Testis (tissue), 2 donors: ENCODE measurements at regions not wholly inside any gene's neighbourhood (a gene's known extent, or its start where the extent isn't known, plus 50 kb on each side); places are given as distances from the start of the nearest gene placed in this dataset.

Source experiments
- DNase-seq: peaks from one replicate; pipeline ENCODE4 v3.0.0-alpha.2; 2019
- H3K27ac ChIP-seq, 2 donors: fragments of 200-600 bp; sonication (generic); one replicate each; pipeline ENCODE4 v1.5.1; 2019
- H3K27me3 ChIP-seq: fragments of 200-600 bp; sonication (generic); one replicate; pipeline ENCODE4 v1.5.1; 2019
- H3K36me3 ChIP-seq: fragments of 200-600 bp; sonication (generic); one replicate; pipeline ENCODE4 v1.5.1; 2017; ENCODE audit warnings: low read depth; ENCODE audit errors: missing control alignments
- H3K4me1 ChIP-seq: fragments of 200-600 bp; sonication (generic); one replicate; pipeline ENCODE4 v1.5.1; 2019
- H3K4me3 ChIP-seq, 2 donors: fragments of 200-600 bp; sonication (generic); one replicate each; pipeline ENCODE4 v1.5.1; 2017 to 2019
- H3K9me3 ChIP-seq: fragments of 200-600 bp; sonication (generic); one replicate; pipeline ENCODE4 v1.5.1; 2017
- CTCF ChIP-seq, 3 experiments: fragments of 450-650 bp in 2 of 3; fragments of 200-600 bp in 1 of 3; sonication (generic) in 1 of 3; IDR thresholded peaks; one replicate each; pipeline ENCODE4 v1.5.1; 2016 to 2019; ENCODE audit warnings: antibody characterized with exemption in 3 of 3, mild to moderate bottlenecking in 2 of 3, moderate library complexity in 1 of 3
- POLR2A ChIP-seq: fragments of 450-650 bp; IDR thresholded peaks from one replicate; pipeline ENCODE4 v1.6.1; 2017; ENCODE audit warnings: antibody characterized with exemption, mild to moderate bottlenecking, moderate library complexity
- WGBS, 2 donors: methylation state at CpG; one replicate each; pipeline ENCODE4 v1.1.5; 2018; 5-methylcytosine and 5-hydroxymethylcytosine counted together
- intact Hi-C: fragments of 100-400 bp; cut with DNase I; formaldehyde crosslinking; loops from one replicate; pipeline ENCODE4 v1.15.1; 2023; ENCODE audit warnings: low total_unique reads

GRCh38 chr9:8224381-8224801 is 424.8 kb upstream of the DMAC1 start:
- intact Hi-C loops: no loop called here
- H3K27ac ChIP-seq: no peak overlapping the region
- no peaks in the 10 kb centered on the region for H3K4me1 ChIP-seq
- no peaks in the 10 kb centered on the region for H3K9me3 ChIP-seq
- H3K4me3 ChIP-seq: no peak overlapping the region
- TF ChIP-seq CTCF (IDR thresholded peaks at IDR 0.05): no peak
- no peak for TF ChIP-seq POLR2A
- no peak for DNase-seq
- 67 to 72% methylated on average over 3 to 4 of the region's 4 CpGs for WGBS, 2 donors
- H3K27me3 ChIP-seq: no peaks in the 10 kb centered on the region
- H3K36me3 ChIP-seq: no peaks in the 10 kb centered on the region

GRCh38 chr9:8223861-8224260 is 424.3 kb upstream of the DMAC1 start:
- Histone ChIP-seq H3K9me3 (no peaks in the 10 kb centered on the region), H3K36me3 (no peaks in the 10 kb centered on the region), H3K27me3 (no peaks in the 10 kb centered on the region), H3K4me3 (no peak overlapping the region), H3K27ac (no peak overlapping the region), H3K4me1 (no peaks in the 10 kb centered on the region)
- intact Hi-C loops: no loop called here
- no peak for DNase-seq
- TF ChIP-seq CTCF (IDR thresholded peaks at IDR 0.05) (no peak), POLR2A (no peak)
- WGBS, 2 donors: 43 to 60% methylated on average over 1 of the region's 1 CpG

- no peaks in the 10 kb centered on the region for H3K36me3 ChIP-seq
- intact Hi-C loops: no loop called here
- H3K27ac ChIP-seq: no peak overlapping the region
- TF ChIP-seq POLR2A (no peak), CTCF (IDR thresholded peaks at IDR 0.05) (no peak)
- H3K4me3 ChIP-seq: no peak overlapping the region
- no peak for DNase-seq
- no peaks in the 10 kb centered on the region for H3K4me1 ChIP-seq
- WGBS, 2 donors: 61 to 72% methylated on average over 4 of the region's 4 CpGs
- no peaks in the 10 kb centered on the region for H3K27me3 ChIP-seq
- no peaks in the 10 kb centered on the region for H3K9me3 ChIP-seq
These were observed 421.9 kb upstream of the DMAC1 start for GRCh38 chr9:8221462-8221861.

- Histone ChIP-seq H3K36me3 (no peaks in the 10 kb centered on the region), H3K27ac (no peak overlapping the region), H3K27me3 (no peaks in the 10 kb centered on the region), H3K9me3 (no peaks in the 10 kb centered on the region), H3K4me3 (no peak overlapping the region), H3K4me1 (no peaks in the 10 kb centered on the region)
- no peak for TF ChIP-seq CTCF (IDR thresholded peaks at IDR 0.05)
- TF ChIP-seq POLR2A: no peak
- 96 to 98% methylated on average over 2 of the region's 2 CpGs for WGBS, 2 donors
- intact Hi-C loops: no loop called here
- DNase-seq: no peak
These were observed 408.9 kb upstream of the DMAC1 start for GRCh38 chr9:8208465-8208864.

GRCh38 chr9:8207596-8207995 is 408.0 kb upstream of the DMAC1 start:
- no peaks in the 10 kb centered on the region for H3K4me1 ChIP-seq
- WGBS, 2 donors: 71 to 100% methylated on average over 1 of the region's 1 CpG
- no peak overlapping the region for H3K4me3 ChIP-seq
- H3K9me3 ChIP-seq: no peaks in the 10 kb centered on the region
- no peak for DNase-seq
- intact Hi-C loops: no loop called here
- TF ChIP-seq POLR2A (no peak), CTCF (IDR thresholded peaks at IDR 0.05) (no peak)
- no peaks in the 10 kb centered on the region for H3K36me3 ChIP-seq
- no peaks in the 10 kb centered on the region for H3K27me3 ChIP-seq
- no peak overlapping the region for H3K27ac ChIP-seq
